ENCODE measurements at regions not wholly inside any gene's neighbourhood (a gene's known extent, or its start where the extent isn't known, plus 50 kb on each side); places are given as distances from the start of the nearest gene placed in this dataset.

DNA sequence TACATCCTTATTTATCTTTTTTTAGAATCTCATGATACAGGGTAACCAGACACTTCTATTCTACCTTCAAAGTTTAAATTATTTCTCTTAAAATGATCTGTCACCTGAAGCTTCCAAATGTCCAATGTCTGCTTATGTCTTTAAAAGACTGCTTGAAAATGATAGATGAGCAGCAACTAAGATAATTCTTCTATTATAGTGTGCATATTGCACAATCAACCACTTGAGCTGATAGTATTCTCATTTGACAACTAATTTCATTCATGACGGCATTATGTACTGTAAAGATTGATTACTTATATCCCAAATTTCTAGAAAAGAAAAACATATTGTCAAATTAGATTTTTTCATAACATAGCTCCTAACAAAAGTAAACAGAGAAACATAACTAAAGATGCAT lies 1478.2 kb upstream of the MIR17HG start:
- Mint-ChIP-seq H3K4me1 (no peaks in the 10 kb centered on the region), H3K4me3 (no peak overlapping the region), H3K36me3 (ENCODE audit: low read depth) (no peaks in the 10 kb centered on the region), H3K9me3 (peaks cover 9% of the 10 kb centered on the region), H3K27me3 (ENCODE audit: low read depth) (no peaks in the 10 kb centered on the region), H3K27ac (ENCODE audit: unreplicated experiment) (no peak overlapping the region)
- no peak for DNase-seq (ENCODE audit: low read depth, low spot score)
- TF ChIP-seq CTCF (conservative IDR thresholded peaks at IDR 0.05) = no peak

- H3K4me1 Mint-ChIP-seq = no peaks in the 10 kb centered on the region
- DNase-seq (ENCODE audit: low read depth, low spot score) = no peak
- H3K9me3 Mint-ChIP-seq = no peaks in the 10 kb centered on the region
- H3K36me3 Mint-ChIP-seq (ENCODE audit: low read depth) = no peaks in the 10 kb centered on the region
- no peaks in the 10 kb centered on the region for H3K27me3 Mint-ChIP-seq (ENCODE audit: low read depth)
- no peak for TF ChIP-seq CTCF (conservative IDR thresholded peaks at IDR 0.05)
- no peak overlapping the region for H3K4me3 Mint-ChIP-seq
- no peak overlapping the region for H3K27ac Mint-ChIP-seq (ENCODE audit: unreplicated experiment)
Observed at GRCh38 chr13:89878904-89879303, 1468.6 kb upstream of the MIR17HG start.

GRCh38 chr13:89880201-89880600 lies 1467.3 kb upstream of the MIR17HG start:
- H3K36me3 Mint-ChIP-seq (ENCODE audit: low read depth) = no peaks in the 10 kb centered on the region
- no peaks in the 10 kb centered on the region for H3K27me3 Mint-ChIP-seq (ENCODE audit: low read depth)
- DNase-seq (ENCODE audit: low read depth, low spot score) = no peak
- no peak overlapping the region for H3K27ac Mint-ChIP-seq (ENCODE audit: unreplicated experiment)
- H3K4me3 Mint-ChIP-seq = no peak overlapping the region
- peaks cover 3% of the 10 kb centered on the region for H3K9me3 Mint-ChIP-seq
- no peaks in the 10 kb centered on the region for H3K4me1 Mint-ChIP-seq
- TF ChIP-seq CTCF (conservative IDR thresholded peaks at IDR 0.05) = no peak

DNA sequence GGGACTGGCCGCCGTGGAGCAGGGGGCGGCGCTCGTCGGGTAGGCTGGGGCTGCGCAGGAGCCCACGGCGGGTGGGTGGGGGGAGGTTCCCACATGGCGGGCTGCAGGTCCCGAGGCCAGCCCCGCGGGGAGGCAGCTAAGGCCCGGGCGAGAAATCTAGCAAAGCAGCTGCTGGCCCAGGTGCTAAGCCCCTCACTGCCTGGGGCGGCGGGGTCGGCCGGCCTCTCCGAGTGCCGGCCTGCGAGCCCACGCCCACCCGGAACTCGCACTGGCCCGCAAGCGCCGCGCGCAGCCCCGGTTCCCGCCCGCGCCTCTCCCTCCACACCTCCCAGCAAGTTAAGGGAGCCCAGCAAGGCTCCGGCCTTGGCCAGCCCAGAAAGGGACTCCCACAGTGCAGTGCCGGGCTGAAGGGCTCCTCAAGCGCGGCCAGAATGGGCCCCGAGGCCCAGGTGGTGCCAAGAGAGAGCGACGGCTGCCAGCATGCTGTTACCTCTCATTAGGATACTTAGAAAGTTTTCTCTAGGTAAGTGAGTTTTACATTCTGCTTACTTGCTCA lies 1463.5 kb upstream of the MIR17HG start:
- Mint-ChIP-seq H3K27ac (ENCODE audit: unreplicated experiment) (no peak overlapping the region), H3K4me1 (no peaks in the 10 kb centered on the region), H3K36me3 (ENCODE audit: low read depth) (no peaks in the 10 kb centered on the region), H3K27me3 (ENCODE audit: low read depth) (no peaks in the 10 kb centered on the region), H3K4me3 (no peak overlapping the region), H3K9me3 (peaks cover 3% of the 10 kb centered on the region)
- DNase-seq (ENCODE audit: low read depth, low spot score) = no peak
- TF ChIP-seq CTCF (conservative IDR thresholded peaks at IDR 0.05) = no peak

DNA sequence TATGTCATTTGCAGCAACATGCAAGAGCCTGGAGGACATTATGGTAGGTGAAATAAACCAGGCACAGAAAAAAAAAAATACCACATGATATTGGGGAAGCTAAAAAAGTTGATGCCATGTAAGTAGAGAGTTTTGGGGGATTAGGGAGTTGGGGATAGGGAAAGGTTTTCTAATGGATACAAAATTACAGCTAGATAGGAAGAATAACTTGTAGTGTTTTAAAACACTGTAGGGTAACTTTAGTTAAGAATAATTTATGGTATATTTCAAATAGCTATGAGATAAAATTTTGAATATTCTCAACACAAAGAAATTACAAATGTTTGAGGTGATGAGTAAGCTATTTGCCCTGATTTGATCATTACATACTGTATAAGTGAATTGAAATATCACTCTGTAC lies 1456.7 kb upstream of the MIR17HG start:
- H3K9me3 Mint-ChIP-seq = peaks cover 8% of the 10 kb centered on the region

More for the DNA sequence above, 1456.7 kb upstream of the MIR17HG start:
- Mint-ChIP-seq H3K4me1 (no peaks in the 10 kb centered on the region), H3K27me3 (ENCODE audit: low read depth) (no peaks in the 10 kb centered on the region), H3K4me3 (no peak overlapping the region), H3K27ac (ENCODE audit: unreplicated experiment) (no peak overlapping the region), H3K36me3 (ENCODE audit: low read depth) (no peaks in the 10 kb centered on the region)
- DNase-seq (ENCODE audit: low read depth, low spot score) = no peak
- TF ChIP-seq CTCF (conservative IDR thresholded peaks at IDR 0.05) = no peak
